GM19035 (cell line): ENCODE measurements at regions not wholly inside any gene's neighbourhood (a gene's known extent, or its start where the extent isn't known, plus 50 kb on each side); places are given as distances from the start of the nearest gene placed in this dataset.

Experiments used
- ATAC-seq: cut with Tn5 transposase; IDR thresholded peaks from one replicate; pipeline ENCODE4 v1.9.1; 2021; ENCODE audit not compliant: unreplicated experiment

GRCh38 chr11:26225646-26226045 lies 106.3 kb upstream of the ANO3 start:
- ATAC-seq, result no peak

DNA sequence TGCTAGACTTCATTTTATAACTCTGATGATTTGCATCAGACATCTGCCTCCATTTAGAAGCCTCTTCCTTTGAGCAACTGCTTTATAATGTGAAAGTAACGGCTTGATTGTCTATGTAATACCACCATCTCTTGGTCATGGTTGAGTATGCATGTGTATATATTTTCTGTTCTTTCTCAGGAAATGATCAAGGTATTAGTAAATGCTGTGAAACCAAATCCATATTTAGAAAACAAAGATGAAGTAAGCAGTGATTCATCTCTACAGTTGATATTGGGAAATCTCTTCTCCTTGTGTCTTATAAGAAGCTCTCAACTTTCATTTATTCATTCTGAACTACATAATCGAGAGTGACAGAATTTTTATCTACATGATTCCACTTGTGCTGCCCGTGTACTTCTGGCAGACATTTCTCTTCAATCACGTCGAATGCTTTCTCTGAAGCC lies 104.6 kb upstream of the ANO3 start:
- peak; percentile 91 for ATAC-seq

- ATAC-seq, result no peak
Measured at GRCh38 chr11:26227883-26228502, 103.9 kb upstream of the ANO3 start.

GRCh38 chr11:26228778-26229177 lies 103.2 kb upstream of the ANO3 start:
- ATAC-seq, result no peak

- no peak for ATAC-seq
Measured at GRCh38 chr11:26229257-26229656, 102.7 kb upstream of the ANO3 start.

DNA sequence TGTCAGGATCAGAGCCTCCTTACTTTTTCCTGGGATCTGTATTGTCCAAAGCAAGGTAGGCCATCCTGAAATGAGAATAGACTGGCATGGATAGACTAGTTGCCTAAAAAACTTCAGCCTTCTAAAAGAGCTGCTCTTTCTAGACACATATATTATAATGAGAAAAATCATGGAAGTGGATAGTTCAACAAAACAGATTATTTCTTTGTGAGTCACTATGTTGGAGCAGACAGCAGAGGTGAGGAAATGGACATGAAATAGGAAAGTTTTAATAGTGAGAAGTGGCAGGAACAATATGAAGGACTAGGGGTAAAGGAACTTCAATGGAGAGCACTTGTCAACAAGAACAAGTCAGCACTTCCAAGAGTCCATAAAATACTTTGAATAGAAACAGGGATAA lies 101.9 kb upstream of the ANO3 start:
- ATAC-seq, result no peak

- no peak for ATAC-seq
Measured at GRCh38 chr11:26231252-26231661, 100.7 kb upstream of the ANO3 start.

DNA sequence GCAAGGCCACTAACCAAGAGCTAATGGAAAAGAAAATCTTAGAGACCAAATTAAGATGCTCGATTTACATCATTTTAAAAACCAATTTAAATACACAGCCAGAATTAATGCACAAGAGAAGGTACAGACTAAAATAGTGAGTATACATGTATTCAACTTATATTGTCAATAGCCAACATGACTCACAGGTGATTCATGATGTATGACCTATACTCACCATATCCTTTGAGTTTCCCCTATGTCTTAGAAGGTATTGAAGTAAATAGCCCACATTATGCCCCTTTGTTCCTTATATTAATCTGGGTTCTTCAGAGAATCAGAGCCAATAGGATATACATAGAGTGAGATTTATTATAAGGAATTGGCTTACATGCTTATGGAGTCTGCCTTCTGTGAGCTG lies 97.5 kb upstream of the ANO3 start:
- no peak for ATAC-seq

DNA sequence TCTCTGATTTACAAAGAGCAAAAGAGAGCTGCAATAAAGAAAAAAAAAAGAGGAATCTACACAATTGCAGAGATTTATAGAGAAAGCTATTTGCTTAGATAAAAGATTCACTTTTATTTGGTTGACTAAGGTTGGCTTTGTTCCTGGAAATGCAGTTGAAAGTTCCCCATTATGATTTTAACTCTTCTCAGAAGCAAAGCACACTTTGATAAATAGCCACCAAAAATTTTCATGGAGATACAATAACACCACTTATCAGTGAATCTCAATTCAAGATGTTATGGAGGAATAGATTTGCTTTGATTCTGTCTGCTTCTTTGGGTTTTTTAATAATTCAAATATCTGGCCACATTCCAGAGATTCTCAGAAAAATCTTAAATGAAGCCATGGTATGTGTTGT lies 88.5 kb upstream of the ANO3 start:
- no peak for ATAC-seq

- no peak for ATAC-seq
Measured at GRCh38 chr11:26244207-26244606, 87.7 kb upstream of the ANO3 start.

GRCh38 chr11:26245046-26245445 lies 86.9 kb upstream of the ANO3 start:
- no peak for ATAC-seq

DNA sequence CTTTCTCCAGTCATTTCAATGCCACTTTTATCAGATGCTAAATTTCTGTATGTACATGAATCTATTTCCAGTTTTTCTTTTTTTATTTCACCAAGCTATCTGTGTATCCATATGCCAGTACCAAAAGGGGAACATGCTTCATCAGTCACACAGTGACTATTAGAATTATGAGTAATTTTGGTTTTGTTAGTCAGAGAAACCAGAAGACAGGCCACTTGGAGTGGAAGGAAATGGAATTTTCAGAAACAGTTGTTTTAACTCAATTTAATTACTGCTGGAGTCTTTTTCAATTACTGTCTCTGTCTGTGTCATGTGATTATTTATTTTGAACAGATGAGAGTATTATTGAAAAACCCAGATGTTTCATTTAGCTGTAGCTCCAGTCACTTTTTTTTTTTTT lies 84.6 kb upstream of the ANO3 start:
- ATAC-seq, result no peak

- no peak for ATAC-seq
Measured at GRCh38 chr11:26248661-26249060, 83.3 kb upstream of the ANO3 start.

DNA sequence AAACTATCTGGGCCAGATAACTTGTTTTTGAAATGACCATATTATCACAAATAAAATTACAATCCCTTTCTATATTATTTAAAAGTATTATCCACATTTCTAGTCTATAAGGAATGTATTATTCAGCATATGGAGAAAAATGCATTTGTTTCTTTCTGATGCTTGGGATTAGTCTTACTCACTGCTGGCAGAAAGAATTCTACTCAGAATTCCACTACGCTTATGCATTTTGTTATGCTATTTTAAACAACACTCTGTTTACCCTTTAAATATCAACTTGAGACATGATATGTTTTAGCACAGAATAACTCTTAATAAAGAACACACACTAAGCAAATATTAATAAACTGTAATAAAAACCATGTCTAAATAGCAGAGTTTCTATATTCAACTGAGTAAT lies 77.6 kb upstream of the ANO3 start:
- no peak for ATAC-seq

DNA sequence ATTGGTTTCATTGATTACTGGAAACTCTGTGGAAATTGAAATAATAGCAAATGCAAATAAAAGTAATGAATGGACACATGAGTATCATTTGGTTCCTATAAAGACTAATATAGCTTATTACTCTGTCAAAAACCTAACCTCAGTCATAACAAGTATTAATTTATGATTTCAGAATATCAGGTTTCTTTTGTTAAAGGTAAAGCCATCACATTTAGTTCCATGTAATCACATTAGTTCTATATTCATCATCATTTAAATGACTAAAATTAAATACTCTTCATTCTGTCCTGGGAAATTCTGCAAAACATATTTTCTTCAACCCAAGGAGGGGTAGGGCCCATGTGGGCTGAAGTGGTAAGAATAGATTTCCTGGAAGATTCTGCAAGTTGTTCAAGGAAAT lies 68.2 kb upstream of the ANO3 start:
- ATAC-seq, result no peak

DNA sequence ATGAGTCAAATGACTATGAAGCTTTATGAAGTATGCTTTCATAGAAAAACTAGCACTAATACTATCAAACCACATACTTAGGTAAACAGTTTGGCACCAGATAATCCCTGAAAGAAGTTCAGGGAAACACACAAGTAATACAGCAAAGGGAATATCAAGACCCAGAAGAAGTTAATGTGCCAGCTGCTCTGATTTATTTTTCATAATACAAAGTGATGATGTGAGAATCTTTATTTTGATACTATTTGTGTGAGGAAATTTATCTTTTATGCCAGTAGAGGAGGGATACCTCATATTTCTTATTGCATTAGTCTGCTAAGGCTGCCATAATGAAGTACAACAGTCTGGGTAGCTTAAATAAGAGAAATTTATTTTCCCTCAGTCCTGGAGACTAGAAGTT lies 67.7 kb upstream of the ANO3 start:
- no peak for ATAC-seq

- no peak for ATAC-seq
Measured at GRCh38 chr11:26268980-26269660, 62.8 kb upstream of the ANO3 start.

DNA sequence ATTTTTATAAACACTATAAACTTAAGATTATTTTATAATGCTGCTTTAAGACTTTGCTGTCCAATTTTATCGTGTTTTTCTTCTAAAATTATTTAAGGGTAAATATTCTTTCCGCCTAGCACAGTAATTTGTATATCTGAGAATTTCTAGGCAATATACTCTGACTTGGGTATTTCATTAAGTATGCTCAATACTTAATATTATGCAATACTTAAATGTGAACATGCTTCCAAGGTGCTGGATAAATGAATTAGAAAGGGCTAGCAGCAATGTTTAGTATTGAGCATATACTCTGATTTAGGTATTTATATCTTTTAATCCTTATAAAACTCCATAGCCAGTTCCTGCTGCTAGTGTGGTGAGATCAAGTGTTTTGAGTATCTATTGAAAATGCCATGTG lies 60.3 kb upstream of the ANO3 start:
- ATAC-seq, result no peak

DNA sequence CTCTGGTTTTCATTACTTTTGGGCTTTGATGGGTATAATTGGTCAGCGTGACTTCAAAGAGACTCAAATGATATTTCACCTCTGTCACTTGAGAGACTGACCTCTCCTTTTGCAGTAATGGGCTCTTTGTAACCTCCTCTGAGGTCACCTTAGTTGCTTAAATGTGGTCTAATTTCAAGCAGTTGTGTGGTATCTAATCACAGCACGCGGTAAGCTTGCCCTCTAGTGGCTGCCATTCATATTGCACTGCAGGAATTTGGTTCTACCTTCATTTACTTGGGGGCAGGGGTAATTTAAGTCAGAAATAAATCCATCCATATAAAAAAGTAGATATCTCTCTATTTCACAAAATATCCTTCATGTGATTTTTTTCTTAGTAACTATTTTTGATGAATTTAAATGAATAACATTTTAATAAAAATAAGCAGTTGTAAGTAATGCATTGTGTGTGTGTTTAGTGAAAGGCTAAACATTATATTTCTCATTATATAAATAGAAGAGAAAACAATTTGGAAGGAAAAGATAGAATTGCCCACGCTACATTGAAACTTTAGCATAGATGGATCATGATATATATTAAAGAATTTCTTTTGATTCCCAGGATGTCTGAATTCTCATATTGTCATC lies 55.0 kb upstream of the ANO3 start:
- ATAC-seq, result peak; percentile 87

- no peak for ATAC-seq
Measured at GRCh38 chr11:26278354-26278753, 53.6 kb upstream of the ANO3 start.
